Esophagus (tissue), 2 donors: ENCODE measurements at regions not wholly inside any gene's neighbourhood (a gene's known extent, or its start where the extent isn't known, plus 50 kb on each side); places are given as distances from the start of the nearest gene placed in this dataset.
"Not testable (repeated sequence)": the region's sequence is repeated elsewhere in the genome, so short reads cannot be mapped to it uniquely, and the experiment has no call there.

Experiments used
- H3K27ac ChIP-seq, 2 donors: one replicate each; pipeline ENCODE4 v1.5.1; 2013; ENCODE audit warnings: low read depth in 2 of 2, mild to moderate bottlenecking in 2 of 2, inconsistent platforms in 1 of 2, low read length in 1 of 2, moderate library complexity in 1 of 2
- H3K27me3 ChIP-seq, 2 donors: one replicate each; pipeline ENCODE4 v1.6.1; 2013; ENCODE audit warnings: low read length in 2 of 2, control low read depth in 1 of 2, mild to moderate bottlenecking in 1 of 2; ENCODE audit not compliant: insufficient read depth in 2 of 2, control insufficient read depth in 1 of 2
- H3K36me3 ChIP-seq, 2 donors: one replicate each; pipeline ENCODE4 v1.6.1; 2013; ENCODE audit warnings: low read length in 1 of 2; ENCODE audit not compliant: control insufficient read depth in 2 of 2, insufficient read depth in 2 of 2
- H3K4me1 ChIP-seq, 2 donors: one replicate each; pipeline ENCODE4 v1.6.1; 2013; ENCODE audit warnings: low read length in 1 of 2; ENCODE audit not compliant: control insufficient read depth in 2 of 2, insufficient read depth in 2 of 2
- H3K4me3 ChIP-seq, 2 donors: one replicate each; pipeline ENCODE4 v1.5.1; 2013; ENCODE audit warnings: low read length in 2 of 2, mild to moderate bottlenecking in 2 of 2, low read depth in 1 of 2, moderate library complexity in 1 of 2
- H3K9me3 ChIP-seq, 2 donors: one replicate each; pipeline ENCODE4 v1.6.1; 2013; ENCODE audit warnings: mild to moderate bottlenecking in 2 of 2, low read depth in 1 of 2, low read length in 1 of 2, moderate library complexity in 1 of 2; ENCODE audit not compliant: control insufficient read depth in 2 of 2, insufficient read depth in 1 of 2
- WGBS, 2 donors: extraction: QIAGEN DNeasy Blood & Tissue Kit; methylation state at CpG; one replicate each; pipeline ENCODE4 v1.1.7; 2013; 5-methylcytosine and 5-hydroxymethylcytosine counted together
- donor health status: healthy with polysubstance abuse.
- donor health status: Bipolar disorder and iron deficiency.

GRCh38 chr6:92648364-92649086 lies 770.8 kb downstream of the EPHA7 start:
- H3K4me1 ChIP-seq: no peaks in the 10 kb centered on the region
- no peak overlapping the region for H3K4me3 ChIP-seq
- 58 to 59% methylated on average over 5 of the region's 5 CpGs for WGBS, 2 donors

GRCh38 chr6:92647630-92648029 lies 771.7 kb downstream of the EPHA7 start:
- Histone ChIP-seq H3K4me3 (no peak overlapping the region), H3K36me3 (no peaks in the 10 kb centered on the region), H3K27ac (no peak overlapping the region), H3K4me1 (no peaks in the 10 kb centered on the region), H3K9me3 (peaks cover 2 to 5% of the 10 kb centered on the region in 2 donors), H3K27me3 (no peaks in the 10 kb centered on the region)
- WGBS, 2 donors: 67% methylated on average over 5 of the region's 5 CpGs

More at GRCh38 chr6:92648364-92649086, 770.8 kb downstream of the EPHA7 start:
- no peak overlapping the region for H3K27ac ChIP-seq
- peaks cover 2 to 5% of the 10 kb centered on the region in 2 donors for H3K9me3 ChIP-seq
- no peaks in the 10 kb centered on the region for H3K27me3 ChIP-seq
- H3K36me3 ChIP-seq: no peaks in the 10 kb centered on the region

GRCh38 chr6:92644104-92644791 lies 775.1 kb downstream of the EPHA7 start:
- H3K4me1 ChIP-seq, H3K4me3 ChIP-seq, H3K27me3 ChIP-seq, H3K9me3 ChIP-seq, H3K36me3 ChIP-seq, H3K27ac ChIP-seq: not testable (repeated sequence)
- 78% methylated on average over 25 of the region's 25 CpGs for WGBS, 2 donors

GRCh38 chr6:92635553-92636153 lies 783.7 kb downstream of the EPHA7 start:
- Histone ChIP-seq H3K9me3 (no peaks in the 10 kb centered on the region), H3K36me3 (no peaks in the 10 kb centered on the region), H3K27ac (no peak overlapping the region), H3K4me3 (no peak overlapping the region), H3K4me1 (no peaks in the 10 kb centered on the region), H3K27me3 (no peaks in the 10 kb centered on the region)
- WGBS, 2 donors: 78 to 79% methylated on average over 3 of the region's 3 CpGs

GRCh38 chr6:92634561-92634960 lies 784.8 kb downstream of the EPHA7 start:
- Histone ChIP-seq H3K4me3 (no peak overlapping the region), H3K27ac (no peak overlapping the region), H3K36me3 (no peaks in the 10 kb centered on the region), H3K27me3 (no peaks in the 10 kb centered on the region), H3K4me1 (no peaks in the 10 kb centered on the region), H3K9me3 (no peaks in the 10 kb centered on the region)
- WGBS, 2 donors: 47 to 54% methylated on average over 3 of the region's 3 CpGs

- H3K9me3 ChIP-seq: peaks cover 0 to 3% of the 10 kb centered on the region in 2 donors
- H3K36me3 ChIP-seq: no peaks in the 10 kb centered on the region
- H3K4me3 ChIP-seq: no peak overlapping the region
- H3K4me1 ChIP-seq: no peaks in the 10 kb centered on the region
- H3K27me3 ChIP-seq: no peaks in the 10 kb centered on the region
- no peak overlapping the region for H3K27ac ChIP-seq
- 89 to 91% methylated on average over 2 of the region's 2 CpGs for WGBS, 2 donors
Observed at GRCh38 chr6:92623431-92623830, 795.9 kb downstream of the EPHA7 start.

- Histone ChIP-seq H3K27me3 (no peaks in the 10 kb centered on the region), H3K9me3 (no peaks in the 10 kb centered on the region), H3K4me3 (no peak overlapping the region), H3K36me3 (no peaks in the 10 kb centered on the region), H3K27ac (no peak overlapping the region), H3K4me1 (no peaks in the 10 kb centered on the region)
- WGBS, 2 donors: 70 to 73% methylated on average over 3 of the region's 3 CpGs
Observed at GRCh38 chr6:92617721-92618120, 801.6 kb downstream of the EPHA7 start.

- Histone ChIP-seq H3K27ac (no peak overlapping the region), H3K9me3 (peaks cover 0 to 2% of the 10 kb centered on the region in 2 donors)
- 65 to 68% methylated on average over 5 of the region's 5 CpGs for WGBS, 2 donors
Observed at GRCh38 chr6:92608751-92609150, 810.6 kb downstream of the EPHA7 start.

GRCh38 chr6:92593201-92593600 lies 826.2 kb downstream of the EPHA7 start:
- 84 to 89% methylated on average over 2 of the region's 2 CpGs for WGBS, 2 donors

More at GRCh38 chr6:92608751-92609150, 810.6 kb downstream of the EPHA7 start:
- no peaks in the 10 kb centered on the region for H3K4me1 ChIP-seq
- H3K36me3 ChIP-seq: no peaks in the 10 kb centered on the region
- H3K27me3 ChIP-seq: no peaks in the 10 kb centered on the region
- no peak overlapping the region for H3K4me3 ChIP-seq

More at GRCh38 chr6:92593201-92593600, 826.2 kb downstream of the EPHA7 start:
- Histone ChIP-seq H3K27me3 (no peaks in the 10 kb centered on the region), H3K27ac (no peak overlapping the region), H3K4me3 (no peak overlapping the region), H3K4me1 (no peaks in the 10 kb centered on the region), H3K36me3 (no peaks in the 10 kb centered on the region), H3K9me3 (no peaks in the 10 kb centered on the region)
